ENCODE measurements at regions not wholly inside any gene's neighbourhood (a gene's known extent, or its start where the extent isn't known, plus 50 kb on each side); places are given as distances from the start of the nearest gene placed in this dataset.

GRCh38 chr2:54047091-54047490 is 68.3 kb upstream of the ACYP2 start:
- TF ChIP-seq EZH2phosphoT487 (IDR thresholded peaks at IDR 0.05; ENCODE audit: low read depth) (no peak), CTCF (IDR thresholded peaks at IDR 0.05; ENCODE audit: low read depth, low read length) (no peak)
- Histone ChIP-seq H3K27me3 (ENCODE audit: low read depth, low read length) (no peaks in the 10 kb centered on the region), H3K4me1 (ENCODE audit: low read length) (no peaks in the 10 kb centered on the region), H3K4me2 (ENCODE audit: low read length) (no peak overlapping the region), H3K9me3 (ENCODE audit: insufficient read depth, low read length) (peaks cover 10% of the 10 kb centered on the region; the same call in 1 of the 2 replicates), H2AFZ (ENCODE audit: low read depth, low read length) (no peak overlapping the region), H4K20me1 (ENCODE audit: insufficient read depth, low read length) (no peaks in the 10 kb centered on the region), H3K36me3 (replicated peaks; ENCODE audit: low read depth, low read length) (no peaks in the 10 kb centered on the region), H3K4me3 (ENCODE audit: low read length) (no peak overlapping the region), H3K9ac (ENCODE audit: low read length) (no peak overlapping the region), H3K79me2 (ENCODE audit: low read length) (no peaks in the 10 kb centered on the region), H3K27ac (ENCODE audit: low read length) (no peak overlapping the region)

GRCh38 chr2:54042897-54043620 is 72.3 kb upstream of the PSME4 start:
- TF ChIP-seq CTCF (IDR thresholded peaks at IDR 0.05; ENCODE audit: low read depth, low read length) (no peak), EZH2phosphoT487 (IDR thresholded peaks at IDR 0.05; ENCODE audit: low read depth) (no peak)
- H3K27me3 ChIP-seq (ENCODE audit: low read depth, low read length): no peaks in the 10 kb centered on the region
- no peak overlapping the region for H2AFZ ChIP-seq (ENCODE audit: low read depth, low read length)
- no peaks in the 10 kb centered on the region for H3K79me2 ChIP-seq (ENCODE audit: low read length)
- H4K20me1 ChIP-seq (ENCODE audit: insufficient read depth, low read length): no peaks in the 10 kb centered on the region
- H3K36me3 ChIP-seq (replicated peaks; ENCODE audit: low read depth, low read length): no peaks in the 10 kb centered on the region
- no peak overlapping the region for H3K27ac ChIP-seq (ENCODE audit: low read length)
- H3K4me1 ChIP-seq (ENCODE audit: low read length): no peaks in the 10 kb centered on the region
- no peak overlapping the region for H3K4me2 ChIP-seq (ENCODE audit: low read length)
- no peak overlapping the region for H3K9ac ChIP-seq (ENCODE audit: low read length)
- peaks cover 10% of the 10 kb centered on the region; the same call in 1 of the 2 replicates for H3K9me3 ChIP-seq (ENCODE audit: insufficient read depth, low read length)
- no peak overlapping the region for H3K4me3 ChIP-seq (ENCODE audit: low read length)

- H3K79me2 ChIP-seq (ENCODE audit: low read length): no peaks in the 10 kb centered on the region
Measured at GRCh38 chr2:54042341-54042740, 71.5 kb upstream of the PSME4 start.

GRCh38 chr2:54041135-54041534 is 70.3 kb upstream of the PSME4 start:
- no peak overlapping the region for H3K27ac ChIP-seq (ENCODE audit: low read length)
- H3K4me1 ChIP-seq (ENCODE audit: low read length): no peaks in the 10 kb centered on the region
- no peaks in the 10 kb centered on the region for H3K79me2 ChIP-seq (ENCODE audit: low read length)
- no peak overlapping the region for H3K4me2 ChIP-seq (ENCODE audit: low read length)
- H4K20me1 ChIP-seq (ENCODE audit: insufficient read depth, low read length): no peaks in the 10 kb centered on the region
- H2AFZ ChIP-seq (ENCODE audit: low read depth, low read length): no peak overlapping the region
- H3K4me3 ChIP-seq (ENCODE audit: low read length): no peak overlapping the region
- H3K36me3 ChIP-seq (replicated peaks; ENCODE audit: low read depth, low read length): no peaks in the 10 kb centered on the region
- no peaks in the 10 kb centered on the region for H3K27me3 ChIP-seq (ENCODE audit: low read depth, low read length)
- TF ChIP-seq EZH2phosphoT487 (IDR thresholded peaks at IDR 0.05; ENCODE audit: low read depth) (no peak), CTCF (IDR thresholded peaks at IDR 0.05; ENCODE audit: low read depth, low read length) (no peak)
- H3K9me3 ChIP-seq (ENCODE audit: insufficient read depth, low read length): peaks cover 10% of the 10 kb centered on the region; the same call in 1 of the 2 replicates
- no peak overlapping the region for H3K9ac ChIP-seq (ENCODE audit: low read length)

More at GRCh38 chr2:54042341-54042740, 71.5 kb upstream of the PSME4 start:
- H3K4me3 ChIP-seq (ENCODE audit: low read length): no peak overlapping the region
- TF ChIP-seq EZH2phosphoT487 (IDR thresholded peaks at IDR 0.05; ENCODE audit: low read depth): no peak
- TF ChIP-seq CTCF (IDR thresholded peaks at IDR 0.05; ENCODE audit: low read depth, low read length): no peak
- H3K27me3 ChIP-seq (ENCODE audit: low read depth, low read length): no peaks in the 10 kb centered on the region
- H4K20me1 ChIP-seq (ENCODE audit: insufficient read depth, low read length): no peaks in the 10 kb centered on the region
- H3K9me3 ChIP-seq (ENCODE audit: insufficient read depth, low read length): peaks cover 10% of the 10 kb centered on the region; the same call in 1 of the 2 replicates
- H3K4me1 ChIP-seq (ENCODE audit: low read length): no peaks in the 10 kb centered on the region
- H3K4me2 ChIP-seq (ENCODE audit: low read length): no peak overlapping the region
- no peak overlapping the region for H3K27ac ChIP-seq (ENCODE audit: low read length)
- no peak overlapping the region for H3K9ac ChIP-seq (ENCODE audit: low read length)
- no peaks in the 10 kb centered on the region for H3K36me3 ChIP-seq (replicated peaks; ENCODE audit: low read depth, low read length)
- H2AFZ ChIP-seq (ENCODE audit: low read depth, low read length): no peak overlapping the region

Data from OCI-LY3 (cell line).